AG10803 (cell line): ENCODE measurements at regions not wholly inside any gene's neighbourhood (a gene's known extent, or its start where the extent isn't known, plus 50 kb on each side); places are given as distances from the start of the nearest gene placed in this dataset.

Experiments
- DNase-seq: peaks from one replicate; pipeline ENCODE4 v3.0.0; 2010; ENCODE audit warnings: low read depth
- H3K4me3 ChIP-seq: 2 replicates; pipeline ENCODE4 v1.5.1; 2011; ENCODE audit warnings: mild to moderate bottlenecking, low read length, control low read depth
- CTCF ChIP-seq: conservative IDR thresholded peaks from 2 replicates; pipeline ENCODE4 v1.5.1; 2011; ENCODE audit warnings: mild to moderate bottlenecking, low read length, control low read depth, inconsistent platforms

GRCh38 chr4:133390198-133390855, 241.2 kb downstream of the PCDH10 start:
- H3K4me3 ChIP-seq: no peak overlapping the region
- TF ChIP-seq CTCF: no peak
- no peak for DNase-seq

- H3K4me3 ChIP-seq: no peak overlapping the region
- TF ChIP-seq CTCF: no peak
- no peak for DNase-seq
Measured at GRCh38 chr4:133389029-133389428, 239.9 kb downstream of the PCDH10 start.

- no peak overlapping the region for H3K4me3 ChIP-seq
- TF ChIP-seq CTCF: no peak
- DNase-seq: no peak
Measured at GRCh38 chr4:133385161-133385954, 236.3 kb downstream of the PCDH10 start.

GRCh38 chr4:133379681-133380438, 230.8 kb downstream of the PCDH10 start:
- TF ChIP-seq CTCF: no peak
- no peak for DNase-seq
- H3K4me3 ChIP-seq: no peak overlapping the region

- DNase-seq: no peak
- TF ChIP-seq CTCF: no peak
Measured at GRCh38 chr4:133377286-133377685, 228.2 kb downstream of the PCDH10 start.

GRCh38 chr4:133372699-133373098, 223.6 kb downstream of the PCDH10 start:
- no peak overlapping the region for H3K4me3 ChIP-seq
- no peak for DNase-seq
- no peak for TF ChIP-seq CTCF

More at GRCh38 chr4:133377286-133377685, 228.2 kb downstream of the PCDH10 start:
- no peak overlapping the region for H3K4me3 ChIP-seq

GRCh38 chr4:133355633-133356032, 206.5 kb downstream of the PCDH10 start:
- no peak overlapping the region for H3K4me3 ChIP-seq
- TF ChIP-seq CTCF: no peak
- DNase-seq: no peak
